ENCODE measurements at regions not wholly inside any gene's neighbourhood (a gene's known extent, or its start where the extent isn't known, plus 50 kb on each side); places are given as distances from the start of the nearest gene placed in this dataset.

DNA sequence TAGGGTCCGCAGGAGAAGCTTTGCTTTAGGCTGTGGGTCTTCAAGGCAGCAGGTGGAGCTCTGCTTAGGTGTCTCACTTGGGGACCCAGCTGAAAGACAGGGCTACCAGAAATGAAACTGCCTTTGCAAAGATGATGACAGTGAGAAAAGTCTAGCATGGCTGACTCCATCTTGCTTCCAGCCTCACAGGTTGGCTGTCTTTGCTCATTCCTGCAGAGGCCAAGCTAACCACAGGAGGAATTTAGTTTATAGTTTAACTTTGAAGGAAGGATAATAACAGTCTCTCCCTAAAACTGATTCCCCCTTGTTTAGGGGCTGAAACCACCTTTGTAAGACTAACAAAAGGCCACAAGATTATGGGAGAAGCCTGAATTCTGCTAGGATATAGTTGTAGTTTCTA, 252.4 kb downstream of the UQCRFS1 start:
- Histone ChIP-seq H2BK15ac (ENCODE audit: low read depth, low read length) (no peak overlapping the region), H4K20me1 (ENCODE audit: control insufficient read depth, insufficient read depth, insufficient read length) (no peaks in the 10 kb centered on the region), H2BK5ac (ENCODE audit: insufficient read length, low read length) (no peak overlapping the region), H4K91ac (ENCODE audit: insufficient read length, low read depth, low read length) (no peak overlapping the region), H3K18ac (ENCODE audit: insufficient read length, low read depth, low read length) (no peak overlapping the region), H3K23ac (ENCODE audit: insufficient read length, low read depth, low read length) (no peak overlapping the region), H3K56ac (ENCODE audit: insufficient read length, low read depth, low read length) (no peak overlapping the region), H3K23me2 (ENCODE audit: insufficient read length, low read depth, low read length, poor library complexity, severe bottlenecking) (no peaks in the 10 kb centered on the region), H2AFZ (ENCODE audit: low read length) (no peak overlapping the region), H2BK120ac (ENCODE audit: low read depth, low read length, poor library complexity, severe bottlenecking) (no peak overlapping the region), H3K4me1 (ENCODE audit: insufficient read depth, low read length) (no peaks in the 10 kb centered on the region), H3K14ac (ENCODE audit: insufficient read depth, low read length) (no peak overlapping the region), H3K4ac (ENCODE audit: low read depth, low read length) (no peak overlapping the region), H4K8ac (replicated peaks; ENCODE audit: insufficient read length, low read depth, low read length) (no peak overlapping the region), H3K4me2 (ENCODE audit: insufficient read depth, insufficient read length, low read length) (no peak overlapping the region), H3K79me1 (ENCODE audit: insufficient read depth, low read depth, low read length, poor library complexity, severe bottlenecking) (no peaks in the 10 kb centered on the region), H3K27me3 (ENCODE audit: insufficient read depth, low read length) (no peaks in the 10 kb centered on the region), H2BK20ac (ENCODE audit: low read depth, low read length, poor library complexity, severe bottlenecking) (no peak overlapping the region), H3K9me3 (ENCODE audit: control insufficient read depth, low read depth, low read length) (no peaks in the 10 kb centered on the region), H2AK5ac (ENCODE audit: insufficient read length, low read length) (no peak overlapping the region), H2BK12ac (ENCODE audit: insufficient read length, low read depth, low read length) (no peak overlapping the region), H3K9ac (ENCODE audit: extremely low read depth, insufficient read length, low read length) (no peak overlapping the region), H3K79me2 (ENCODE audit: insufficient read depth, low read length) (no peaks in the 10 kb centered on the region; the same call in 1 of the 2 replicates), H3K27ac (ENCODE audit: insufficient read length, low read depth, low read length) (no peak overlapping the region), H4K5ac (ENCODE audit: insufficient read length, low read depth, low read length) (no peak overlapping the region), H3T11ph (ENCODE audit: low read length) (no peak overlapping the region)
- H3K27ac Mint-ChIP-seq, result no peak overlapping the region
- TF ChIP-seq, protein P1, sequence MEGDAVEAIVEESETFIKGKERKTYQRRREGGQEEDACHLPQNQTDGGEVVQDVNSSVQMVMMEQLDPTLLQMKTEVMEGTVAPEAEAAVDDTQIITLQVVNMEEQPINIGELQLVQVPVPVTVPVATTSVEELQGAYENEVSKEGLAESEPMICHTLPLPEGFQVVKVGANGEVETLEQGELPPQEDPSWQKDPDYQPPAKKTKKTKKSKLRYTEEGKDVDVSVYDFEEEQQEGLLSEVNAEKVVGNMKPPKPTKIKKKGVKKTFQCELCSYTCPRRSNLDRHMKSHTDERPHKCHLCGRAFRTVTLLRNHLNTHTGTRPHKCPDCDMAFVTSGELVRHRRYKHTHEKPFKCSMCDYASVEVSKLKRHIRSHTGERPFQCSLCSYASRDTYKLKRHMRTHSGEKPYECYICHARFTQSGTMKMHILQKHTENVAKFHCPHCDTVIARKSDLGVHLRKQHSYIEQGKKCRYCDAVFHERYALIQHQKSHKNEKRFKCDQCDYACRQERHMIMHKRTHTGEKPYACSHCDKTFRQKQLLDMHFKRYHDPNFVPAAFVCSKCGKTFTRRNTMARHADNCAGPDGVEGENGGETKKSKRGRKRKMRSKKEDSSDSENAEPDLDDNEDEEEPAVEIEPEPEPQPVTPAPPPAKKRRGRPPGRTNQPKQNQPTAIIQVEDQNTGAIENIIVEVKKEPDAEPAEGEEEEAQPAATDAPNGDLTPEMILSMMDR (conservative IDR thresholded peaks at IDR 0.05), result no peak
- DNase-seq, result no peak
- peaks cover 9 to 14% of the 10 kb centered on the region in 2 experiments for H3K9me3 Mint-ChIP-seq
- H3K36me3 Mint-ChIP-seq (ENCODE audit: insufficient read depth in 1 of 3, low read depth in 3 of 3), result peaks cover 4 to 8% (median 7%) of the 10 kb centered on the region in 3 experiments; a peak in 6 of 7 replicates
- peaks cover 2% of the 10 kb centered on the region; the same call in 1 of the 2 replicates for H3K27me3 Mint-ChIP-seq (ENCODE audit: low read depth)
- no CpG with 5 or more reads among the region's 1 CpG for WGBS (ENCODE audit: extremely low coverage, insufficient read length, low lambda C conversion rate)
- H3K4me1 Mint-ChIP-seq, result peaks cover 5 to 6% of the 10 kb centered on the region in 2 experiments; a peak in 3 of 4 replicates
- no peak overlapping the region for H3K4me3 Mint-ChIP-seq
